GM21576 (cell line): ENCODE measurements at regions not wholly inside any gene's neighbourhood (a gene's known extent, or its start where the extent isn't known, plus 50 kb on each side); places are given as distances from the start of the nearest gene placed in this dataset.

ENCODE experiments used
- ATAC-seq: cut with Tn5 transposase; IDR thresholded peaks from one replicate; pipeline ENCODE4 v1.9.1; 2021; ENCODE audit warnings: mild to moderate bottlenecking, moderate library complexity; ENCODE audit not compliant: unreplicated experiment

GRCh38 chr13:22082030-22082429 lies 411.2 kb downstream of the FGF9 start:
- no peak for ATAC-seq

GRCh38 chr13:22082437-22083100 lies 411.7 kb downstream of the FGF9 start:
- no peak for ATAC-seq

GRCh38 chr13:22085001-22085400 lies 414.1 kb downstream of the FGF9 start:
- no peak for ATAC-seq

GRCh38 chr13:22086597-22087330 lies 415.9 kb downstream of the FGF9 start:
- ATAC-seq = no peak

- ATAC-seq = no peak
These were observed 419.2 kb downstream of the FGF9 start for GRCh38 chr13:22090106-22090505.

- no peak for ATAC-seq
These were observed 420.5 kb downstream of the FGF9 start for GRCh38 chr13:22091222-22091970.

GRCh38 chr13:22091971-22092300 lies 421.1 kb downstream of the FGF9 start:
- no peak for ATAC-seq

GRCh38 chr13:22092791-22093560 lies 422.1 kb downstream of the FGF9 start:
- no peak for ATAC-seq

GRCh38 chr13:22095794-22096193 lies 424.9 kb downstream of the FGF9 start:
- ATAC-seq = no peak

GRCh38 chr13:22099585-22099984 lies 428.7 kb downstream of the FGF9 start:
- ATAC-seq = no peak

GRCh38 chr13:22102271-22102670 lies 431.4 kb downstream of the FGF9 start:
- ATAC-seq = no peak

- no peak for ATAC-seq
These were observed 432.5 kb downstream of the FGF9 start for GRCh38 chr13:22103046-22104027.

- ATAC-seq = no peak
These were observed 435.2 kb downstream of the FGF9 start for GRCh38 chr13:22106058-22106457.

- ATAC-seq = no peak
These were observed 436.7 kb downstream of the FGF9 start for GRCh38 chr13:22107549-22107948.

- no peak for ATAC-seq
These were observed 437.5 kb downstream of the FGF9 start for GRCh38 chr13:22108283-22108942.

GRCh38 chr13:22108979-22109378 lies 438.1 kb downstream of the FGF9 start:
- ATAC-seq = no peak

GRCh38 chr13:22110368-22110767 lies 439.5 kb downstream of the FGF9 start:
- ATAC-seq = no peak

GRCh38 chr13:22111152-22111783 lies 440.4 kb downstream of the FGF9 start:
- no peak for ATAC-seq

- no peak for ATAC-seq
These were observed 441.1 kb downstream of the FGF9 start for GRCh38 chr13:22111961-22112360.
